DOHH2 (cell line): ENCODE measurements at regions not wholly inside any gene's neighbourhood (a gene's known extent, or its start where the extent isn't known, plus 50 kb on each side); places are given as distances from the start of the nearest gene placed in this dataset.

ENCODE experiments used
- H3F3A ChIP-seq: fragments of 200-600 bp; sonication (generic), shearing (Covaris generic); 2 replicates; pipeline ENCODE4 v1.6.0; 2016; ENCODE audit warnings: antibody characterized with exemption, mild to moderate bottlenecking; ENCODE audit not compliant: control insufficient read depth, insufficient read depth
- H3K27ac ChIP-seq: fragments of 200-600 bp; sonication (generic); 2 replicates; pipeline ENCODE4 v1.5.1; 2014; ENCODE audit warnings: low read depth, mild to moderate bottlenecking, low read length, moderate library complexity
- H3K27me3 ChIP-seq: fragments of 200-600 bp; sonication (generic); 2 replicates; pipeline ENCODE4 v1.6.1; 2014; ENCODE audit warnings: mild to moderate bottlenecking, low read length, mixed read lengths; ENCODE audit not compliant: control insufficient read depth
- H3K36me3 ChIP-seq: fragments of 200-600 bp; sonication (generic); 2 replicates; pipeline ENCODE4 v1.6.1; 2014; ENCODE audit warnings: mild to moderate bottlenecking, low read length, moderate library complexity, mixed read lengths; ENCODE audit not compliant: control insufficient read depth
- H3K4me1 ChIP-seq: fragments of 200-600 bp; sonication (generic); 2 replicates; pipeline ENCODE4 v1.6.1; 2014; ENCODE audit warnings: mild to moderate bottlenecking, low read length, mixed read lengths; ENCODE audit not compliant: control insufficient read depth
- H3K4me2 ChIP-seq: fragments of 200-600 bp; sonication (generic); 2 replicates; pipeline ENCODE4 v1.6.0; 2014; ENCODE audit warnings: mild to moderate bottlenecking, low read length, moderate library complexity
- H3K4me3 ChIP-seq: fragments of 200-600 bp; sonication (generic); 2 replicates; pipeline ENCODE4 v1.5.1; 2014; ENCODE audit warnings: mild to moderate bottlenecking, low read length, mixed read lengths
- H3K79me2 ChIP-seq: fragments of 200-600 bp; sonication (generic); 2 replicates; pipeline ENCODE4 v1.6.1; 2014; ENCODE audit warnings: mild to moderate bottlenecking, low read length, mixed read lengths; ENCODE audit not compliant: control insufficient read depth
- H3K9me2 ChIP-seq: fragments of 200-600 bp; sonication (generic); replicated peaks from 2 replicates; pipeline ENCODE4 v1.6.1; 2014; ENCODE audit warnings: mild to moderate bottlenecking, low read length, mixed read lengths; ENCODE audit not compliant: control insufficient read depth
- H3K9me3 ChIP-seq: fragments of 200-600 bp; sonication (generic); 2 replicates; pipeline ENCODE4 v1.6.1; 2014; ENCODE audit warnings: antibody characterized with exemption, low read length, mixed read lengths; ENCODE audit not compliant: control insufficient read depth, insufficient read depth
- H4K20me1 ChIP-seq: fragments of 200-600 bp; sonication (generic); 2 replicates; pipeline ENCODE4 v1.6.0; 2014; ENCODE audit warnings: low read depth, mild to moderate bottlenecking, antibody characterized with exemption, low read length, moderate library complexity; ENCODE audit not compliant: control insufficient read depth, insufficient read depth
- EZH2phosphoT487 ChIP-seq: fragments of 200-600 bp; sonication (generic); IDR thresholded peaks from 2 replicates; pipeline ENCODE4 v1.6.1; 2017; ENCODE audit warnings: borderline replicate concordance, mild to moderate bottlenecking, antibody characterized with exemption, low read length, moderate library complexity, mixed read lengths
- TF ChIP-seq, protein P1 (sequence below): fragments of 200-600 bp; sonication (generic); IDR thresholded peaks from one replicate; pipeline ENCODE4 v1.5.1; 2014; ENCODE audit warnings: antibody characterized with exemption, mild to moderate bottlenecking, low read depth, low read length; ENCODE audit not compliant: poor library complexity, severe bottlenecking

DNA sequence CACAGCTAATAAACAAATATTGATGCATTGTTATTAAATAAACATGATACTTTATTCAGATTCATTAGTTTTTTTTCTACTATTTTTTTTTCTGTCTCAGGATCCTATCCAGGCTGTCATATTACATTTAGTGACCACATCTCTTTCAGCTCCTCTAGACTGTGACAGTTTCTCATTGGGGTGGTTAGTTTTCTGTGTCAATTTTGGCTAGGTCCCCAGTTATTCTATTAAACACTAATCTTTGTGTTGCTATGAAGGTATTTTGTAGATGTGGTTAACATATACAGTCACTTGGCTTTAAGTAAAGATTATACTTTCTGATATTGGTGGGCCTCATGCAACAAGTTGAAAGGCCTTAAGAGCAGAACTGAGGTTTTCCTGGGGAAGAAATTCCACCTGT, 563.0 kb downstream of the LRRC70 start:
- Histone ChIP-seq H3K4me2 (no peak overlapping the region), H3K9me2 (no peaks in the 10 kb centered on the region), H3K4me3 (no peak overlapping the region)

DNA sequence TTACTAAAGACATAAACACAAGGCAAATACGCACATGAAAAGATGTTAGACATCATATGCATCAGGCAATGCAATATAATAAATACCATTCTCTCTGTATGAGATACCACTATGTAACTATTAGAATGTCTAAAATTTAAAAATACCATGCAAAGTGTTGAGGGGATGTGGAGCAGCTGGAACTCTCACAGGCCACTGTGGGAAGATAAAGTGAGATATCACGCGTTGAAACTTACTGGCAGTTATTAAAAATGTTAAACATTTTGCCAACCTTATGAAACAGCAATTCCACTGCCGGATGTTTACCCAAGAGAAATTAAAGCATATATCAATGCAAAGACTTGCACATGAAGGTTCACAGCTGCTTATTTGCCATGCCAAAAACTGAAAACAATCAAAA, 556.7 kb downstream of the LRRC70 start:
- Histone ChIP-seq H3K27me3 (no peaks in the 10 kb centered on the region), H3K79me2 (no peaks in the 10 kb centered on the region), H3F3A (no peaks in the 10 kb centered on the region), H3K4me3 (no peak overlapping the region), H3K27ac (no peak overlapping the region), H3K4me1 (no peaks in the 10 kb centered on the region), H4K20me1 (no peaks in the 10 kb centered on the region), H3K9me2 (no peaks in the 10 kb centered on the region), H3K4me2 (no peak overlapping the region), H3K9me3 (no peaks in the 10 kb centered on the region), H3K36me3 (no peaks in the 10 kb centered on the region)
- TF ChIP-seq, protein P1, sequence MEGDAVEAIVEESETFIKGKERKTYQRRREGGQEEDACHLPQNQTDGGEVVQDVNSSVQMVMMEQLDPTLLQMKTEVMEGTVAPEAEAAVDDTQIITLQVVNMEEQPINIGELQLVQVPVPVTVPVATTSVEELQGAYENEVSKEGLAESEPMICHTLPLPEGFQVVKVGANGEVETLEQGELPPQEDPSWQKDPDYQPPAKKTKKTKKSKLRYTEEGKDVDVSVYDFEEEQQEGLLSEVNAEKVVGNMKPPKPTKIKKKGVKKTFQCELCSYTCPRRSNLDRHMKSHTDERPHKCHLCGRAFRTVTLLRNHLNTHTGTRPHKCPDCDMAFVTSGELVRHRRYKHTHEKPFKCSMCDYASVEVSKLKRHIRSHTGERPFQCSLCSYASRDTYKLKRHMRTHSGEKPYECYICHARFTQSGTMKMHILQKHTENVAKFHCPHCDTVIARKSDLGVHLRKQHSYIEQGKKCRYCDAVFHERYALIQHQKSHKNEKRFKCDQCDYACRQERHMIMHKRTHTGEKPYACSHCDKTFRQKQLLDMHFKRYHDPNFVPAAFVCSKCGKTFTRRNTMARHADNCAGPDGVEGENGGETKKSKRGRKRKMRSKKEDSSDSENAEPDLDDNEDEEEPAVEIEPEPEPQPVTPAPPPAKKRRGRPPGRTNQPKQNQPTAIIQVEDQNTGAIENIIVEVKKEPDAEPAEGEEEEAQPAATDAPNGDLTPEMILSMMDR = no peak
- no peak for TF ChIP-seq EZH2phosphoT487

More for the DNA sequence above, 563.0 kb downstream of the LRRC70 start:
- Histone ChIP-seq H3K27ac (no peak overlapping the region), H3K9me3 (no peaks in the 10 kb centered on the region), H3K27me3 (no peaks in the 10 kb centered on the region), H3K36me3 (no peaks in the 10 kb centered on the region), H4K20me1 (no peaks in the 10 kb centered on the region), H3K4me1 (no peaks in the 10 kb centered on the region), H3F3A (no peaks in the 10 kb centered on the region), H3K79me2 (no peaks in the 10 kb centered on the region)
- TF ChIP-seq, protein P1 = no peak
- no peak for TF ChIP-seq EZH2phosphoT487

DNA sequence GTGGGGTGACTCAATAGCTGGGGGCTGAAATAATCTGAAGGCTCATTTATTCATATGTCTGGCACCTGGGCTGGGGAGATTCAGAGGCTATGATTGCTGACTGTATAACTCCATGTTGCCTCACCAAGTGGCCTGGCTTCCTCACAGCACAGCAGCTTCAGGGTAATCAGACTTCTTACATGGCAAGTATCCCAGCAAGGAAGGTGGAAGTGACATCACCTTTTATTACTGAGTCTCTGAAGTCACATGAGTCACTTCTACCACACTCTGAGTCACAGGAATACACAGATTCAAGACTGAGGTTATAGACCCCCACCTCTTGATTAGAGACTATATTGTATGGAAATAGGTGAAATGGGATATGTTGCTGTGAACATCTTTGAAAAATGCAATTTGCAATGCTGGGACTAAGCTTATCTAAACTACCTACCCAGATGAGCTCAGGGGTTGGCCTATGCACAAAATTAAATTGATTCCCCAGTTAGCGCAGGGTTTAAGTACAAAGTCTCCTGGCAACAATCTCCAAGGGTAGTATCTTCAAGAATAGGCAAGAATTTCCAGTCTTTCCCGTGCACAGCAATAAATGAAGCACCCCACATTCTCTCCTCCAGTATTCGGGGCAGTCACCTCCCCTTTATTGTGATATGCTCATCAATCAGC, 553.1 kb downstream of the LRRC70 start:
- H3F3A ChIP-seq = no peaks in the 10 kb centered on the region
- no peaks in the 10 kb centered on the region for H3K36me3 ChIP-seq
- H4K20me1 ChIP-seq = no peaks in the 10 kb centered on the region
- H3K4me3 ChIP-seq = no peak overlapping the region
- TF ChIP-seq EZH2phosphoT487 = no peak
- TF ChIP-seq, protein P1 = no peak
- no peaks in the 10 kb centered on the region for H3K4me1 ChIP-seq
- no peaks in the 10 kb centered on the region for H3K79me2 ChIP-seq
- H3K27ac ChIP-seq = no peak overlapping the region
- H3K4me2 ChIP-seq = no peak overlapping the region
- H3K27me3 ChIP-seq = no peaks in the 10 kb centered on the region
- no peaks in the 10 kb centered on the region for H3K9me3 ChIP-seq
- no peaks in the 10 kb centered on the region for H3K9me2 ChIP-seq
